Mesothelial cell of epicardium (in vitro differentiated cells): ENCODE measurements at regions not wholly inside any gene's neighbourhood (a gene's known extent, or its start where the extent isn't known, plus 50 kb on each side); places are given as distances from the start of the nearest gene placed in this dataset.

Experiments used
- DNase-seq, 2 experiments: peaks; one replicate each; pipeline ENCODE4 v3.0.0; 2021; ENCODE audit warnings: low spot score in 2 of 2; ENCODE audit not compliant: unreplicated experiment in 2 of 2
- H3K27ac Mint-ChIP-seq: 2 replicates; pipeline ENCODE4 v1.8.0; 2021; ENCODE audit warnings: mixed read lengths
- H3K27me3 Mint-ChIP-seq: 2 replicates; pipeline ENCODE4 v1.8.0; 2021; ENCODE audit warnings: low read depth, mixed read lengths
- H3K36me3 Mint-ChIP-seq: 2 replicates; pipeline ENCODE4 v1.8.0; 2021; ENCODE audit warnings: mixed read lengths
- H3K4me1 Mint-ChIP-seq: 2 replicates; pipeline ENCODE4 v1.8.0; 2021; ENCODE audit warnings: mixed read lengths
- H3K4me3 Mint-ChIP-seq: 2 replicates; pipeline ENCODE4 v1.8.0; 2021; ENCODE audit warnings: mild to moderate bottlenecking, moderate library complexity, mixed read lengths
- H3K9me3 Mint-ChIP-seq: 2 replicates; pipeline ENCODE4 v1.8.0; 2021; ENCODE audit warnings: mixed read lengths
- CTCF ChIP-seq: fragments of 200-600 bp; sonication (generic); IDR thresholded peaks from one replicate; pipeline ENCODE4 v1.5.0; 2021; ENCODE audit warnings: antibody characterized with exemption; ENCODE audit not compliant: unreplicated experiment

GRCh38 chr3:176286476-176287085, 910.7 kb downstream of the TBL1XR1 start:
- H3K36me3 Mint-ChIP-seq, result no peaks in the 10 kb centered on the region
- no peaks in the 10 kb centered on the region for H3K27me3 Mint-ChIP-seq
- no peak for TF ChIP-seq CTCF
- peaks cover 4% of the 10 kb centered on the region for H3K9me3 Mint-ChIP-seq
- H3K4me1 Mint-ChIP-seq, result no peaks in the 10 kb centered on the region
- DNase-seq, result no peak
- no peak overlapping the region for H3K4me3 Mint-ChIP-seq
- H3K27ac Mint-ChIP-seq, result peak overlapping the region; percentile 1

DNA sequence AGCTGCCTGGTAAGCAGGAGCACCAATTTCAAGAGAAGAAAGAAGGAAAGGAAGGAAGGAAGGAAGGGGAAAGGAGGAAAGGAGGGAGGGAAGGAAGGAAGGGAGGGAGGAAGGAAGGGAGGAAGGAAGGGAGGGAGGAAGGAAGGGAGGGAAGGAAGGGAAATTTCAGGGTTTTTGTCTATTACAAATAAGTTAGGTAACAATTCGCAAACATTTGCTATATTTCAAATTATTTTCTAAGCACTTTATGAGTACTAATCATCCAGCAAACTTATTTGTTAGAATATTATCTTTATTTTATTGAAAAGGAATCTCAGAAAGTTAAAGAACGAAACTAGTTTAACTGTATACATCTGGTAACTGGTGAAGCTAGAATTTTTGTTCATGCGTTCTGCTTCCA, 921.7 kb downstream of the TBL1XR1 start:
- no peaks in the 10 kb centered on the region for H3K36me3 Mint-ChIP-seq

GRCh38 chr3:176275113-176275512, 922.2 kb downstream of the TBL1XR1 start:
- no peak for DNase-seq
- H3K9me3 Mint-ChIP-seq, result no peaks in the 10 kb centered on the region
- H3K4me1 Mint-ChIP-seq, result peaks cover 4% of the 10 kb centered on the region
- no peak overlapping the region for H3K27ac Mint-ChIP-seq
- no peak overlapping the region for H3K4me3 Mint-ChIP-seq
- no peaks in the 10 kb centered on the region for H3K27me3 Mint-ChIP-seq
- no peaks in the 10 kb centered on the region for H3K36me3 Mint-ChIP-seq
- no peak for TF ChIP-seq CTCF

More for the DNA sequence above, 921.7 kb downstream of the TBL1XR1 start:
- DNase-seq, result no peak
- Mint-ChIP-seq H3K27me3 (no peaks in the 10 kb centered on the region), H3K9me3 (no peaks in the 10 kb centered on the region), H3K4me3 (no peak overlapping the region), H3K4me1 (peaks cover 4% of the 10 kb centered on the region), H3K27ac (no peak overlapping the region)
- TF ChIP-seq CTCF, result no peak

DNA sequence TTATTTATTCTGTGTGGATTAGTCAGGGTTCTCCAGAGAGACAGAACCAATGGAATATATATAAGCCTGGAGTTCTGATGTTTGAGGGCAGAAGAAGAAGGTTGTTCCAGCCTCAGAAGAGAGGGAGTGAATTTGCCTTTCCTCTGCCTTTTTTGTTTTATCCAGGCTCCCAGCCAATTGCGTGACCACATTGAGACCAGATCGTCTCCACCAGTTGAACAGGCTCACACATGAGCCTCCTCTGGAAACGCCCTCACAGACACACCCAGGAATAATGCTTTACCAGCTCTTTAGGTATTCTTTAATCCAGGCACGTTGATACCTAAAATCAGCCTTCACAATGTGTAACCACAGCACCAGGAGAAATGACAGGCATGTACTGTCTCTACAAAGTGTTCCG, 923.1 kb downstream of the TBL1XR1 start:
- TF ChIP-seq CTCF, result no peak
- no peak overlapping the region for H3K4me3 Mint-ChIP-seq
- no peak overlapping the region for H3K27ac Mint-ChIP-seq
- no peak for DNase-seq
- no peaks in the 10 kb centered on the region for H3K9me3 Mint-ChIP-seq
- H3K4me1 Mint-ChIP-seq, result peaks cover 4% of the 10 kb centered on the region
- no peaks in the 10 kb centered on the region for H3K36me3 Mint-ChIP-seq
- no peaks in the 10 kb centered on the region for H3K27me3 Mint-ChIP-seq

DNA sequence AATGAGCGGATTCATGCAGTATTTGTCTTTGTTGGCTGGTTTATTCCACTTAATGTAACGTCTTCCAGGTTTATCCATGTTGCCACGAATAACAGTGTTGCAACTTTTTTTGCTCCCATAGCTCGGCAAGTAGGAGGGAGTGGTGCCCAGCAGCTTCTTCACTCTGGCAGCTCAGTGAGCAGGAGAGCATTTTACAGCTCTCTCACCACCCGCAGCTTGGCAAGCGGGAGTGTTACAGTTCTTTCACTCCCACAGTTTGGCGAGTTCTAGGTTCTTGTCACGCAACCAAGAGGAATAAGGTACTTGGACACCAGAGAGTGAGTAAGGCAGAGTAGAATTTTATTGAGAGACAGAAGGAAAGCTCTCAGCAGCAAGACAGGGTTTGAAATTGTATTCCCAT, 935.2 kb downstream of the TBL1XR1 start:
- no peak overlapping the region for H3K4me3 Mint-ChIP-seq
- H3K36me3 Mint-ChIP-seq, result peaks cover 7% of the 10 kb centered on the region
- no peak for DNase-seq
- H3K9me3 Mint-ChIP-seq, result peaks cover 30% of the 10 kb centered on the region
- H3K27ac Mint-ChIP-seq, result no peak overlapping the region
- no peaks in the 10 kb centered on the region for H3K27me3 Mint-ChIP-seq
- TF ChIP-seq CTCF, result no peak
- no peaks in the 10 kb centered on the region for H3K4me1 Mint-ChIP-seq

- H3K36me3 Mint-ChIP-seq, result no peaks in the 10 kb centered on the region
- no peaks in the 10 kb centered on the region for H3K27me3 Mint-ChIP-seq
- H3K4me1 Mint-ChIP-seq, result no peaks in the 10 kb centered on the region
- no peak for DNase-seq
- H3K4me3 Mint-ChIP-seq, result no peak overlapping the region
- no peak for TF ChIP-seq CTCF
- peaks cover 9% of the 10 kb centered on the region for H3K9me3 Mint-ChIP-seq
- no peak overlapping the region for H3K27ac Mint-ChIP-seq
Observed at GRCh38 chr3:176247191-176247590, 950.1 kb downstream of the TBL1XR1 start.
